GM12878 (cell line): ENCODE measurements at regions not wholly inside any gene's neighbourhood (a gene's known extent, or its start where the extent isn't known, plus 50 kb on each side); places are given as distances from the start of the nearest gene placed in this dataset.

Source experiments
- ATAC-seq: fragments of 200-7000 bp; cut with Tn5 transposase; 3 replicates; pipeline ENCODE4 v1.9.1; 2020; ENCODE audit warnings: mild to moderate bottlenecking, moderate library complexity
- BruUV-seq: library from RNA; stranded (reverse); fragments of 400-500 nt; replicated peaks from 2 replicates; lab custom pipeline; 2021; lab: Mats Ljungman, UMichigan
- CTCF ChIA-PET: fragments of 300-600 bp; sonication (Branson Sonifier 250); formaldehyde crosslinking; extraction: SDS; loops from one replicate; lab custom pipeline; 2021; ENCODE audit warnings: inconsistent platforms; lab: Yijun Ruan, JAX
- POLR2A ChIA-PET: fragments of 350-600 bp; formaldehyde crosslinking; extraction: SDS; loops from one replicate; lab custom pipeline; 2021; ENCODE audit warnings: inconsistent platforms; lab: Charles Lee
- RAD21 ChIA-PET: fragments of 300-600 bp; sonication (Branson Sonifier 250); formaldehyde crosslinking; loops from one replicate; lab custom pipeline; 2023; ENCODE audit warnings: antibody characterized with exemption; ENCODE audit not compliant: unreplicated experiment; lab: Charles Lee
- SMC1A ChIA-PET: fragments of 300-600 bp; sonication (Branson Sonifier 250); formaldehyde crosslinking; loops from one replicate; lab custom pipeline; 2023; ENCODE audit not compliant: unreplicated experiment, uncharacterized antibody; lab: Charles Lee
- DNase-seq: peaks from one replicate; pipeline ENCODE4 v3.0.0-alpha.2; 2011; ENCODE audit warnings: low read depth, low spot score
- FAIRE-seq: peaks from 3 replicates; lab custom pipeline; 2011; peaks lifted over from hg19 to GRCh38; lab: Jason Lieb, UNC
- H2AFZ ChIP-seq: 2 replicates; pipeline ENCODE4 v1.6.0; 2011; ENCODE audit warnings: low read depth, low read length, control low read depth; ENCODE audit not compliant: control insufficient read depth
- H3K27ac ChIP-seq: 2 replicates; pipeline ENCODE4 v1.5.1; 2011; ENCODE audit warnings: control low read depth; ENCODE audit not compliant: control insufficient read depth, insufficient read depth
- H3K27me3 ChIP-seq, 2 experiments: replicated peaks in 1 of 2; 2 replicates each; pipeline versions ENCODE4 v1.6.0 to v1.6.1; 2011; ENCODE audit warnings: low read length in 1 of 2; ENCODE audit not compliant: control insufficient read depth in 2 of 2, insufficient read depth in 2 of 2
- H3K36me3 ChIP-seq, 2 experiments: 2 replicates each; pipeline ENCODE4 v1.5.1; 2011; ENCODE audit warnings: low read length in 1 of 2; ENCODE audit not compliant: control insufficient read depth in 2 of 2, insufficient read depth in 2 of 2
- H3K4me1 ChIP-seq: 2 replicates; pipeline ENCODE4 v1.6.1; 2011; ENCODE audit warnings: mild to moderate bottlenecking, low read length, moderate library complexity, mixed read lengths; ENCODE audit not compliant: control insufficient read depth, insufficient read depth
- H3K4me2 ChIP-seq: 2 replicates; pipeline ENCODE4 v1.6.0; 2011; ENCODE audit warnings: control low read depth; ENCODE audit not compliant: control insufficient read depth, insufficient read depth
- H3K4me3 ChIP-seq: fragments of 200-600 bp; sonication (generic); 2 replicates; pipeline ENCODE4 v1.5.1; 2016
- H3K79me2 ChIP-seq: 2 replicates; pipeline ENCODE4 v1.6.0; 2011; ENCODE audit warnings: low read length; ENCODE audit not compliant: control insufficient read depth, insufficient read depth
- H3K9ac ChIP-seq: 2 replicates; pipeline ENCODE4 v1.8.0; 2011; ENCODE audit warnings: low read length, control low read depth, mixed read lengths; ENCODE audit not compliant: control insufficient read depth, insufficient read depth
- H3K9me3 ChIP-seq: replicated peaks from 3 replicates; pipeline ENCODE4 v1.5.1; 2011; ENCODE audit warnings: mild to moderate bottlenecking, low read length; ENCODE audit not compliant: control insufficient read depth, insufficient read depth
- H4K20me1 ChIP-seq: 2 replicates; pipeline ENCODE4 v1.6.0; 2011; ENCODE audit not compliant: control insufficient read depth, insufficient read depth
- CBX3 ChIP-seq: fragments of 200-600 bp; sonication (generic); IDR thresholded peaks from 2 replicates; pipeline ENCODE4 v1.6.1; 2016; ENCODE audit warnings: low read depth, borderline replicate concordance
- CEBPB ChIP-seq, 2 experiments: fragments of 150-350 bp in 1 of 2; IDR thresholded peaks; 2 replicates each; pipeline ENCODE4 v1.6.1; 2012 to 2014; ENCODE audit warnings: low read depth in 2 of 2, low read length in 2 of 2, borderline replicate concordance in 1 of 2, inconsistent platforms in 1 of 2
- CTCF ChIP-seq, 3 experiments: IDR thresholded peaks in 2 of 3; conservative IDR thresholded peaks in 1 of 3; 2 replicates each; pipeline ENCODE4 v1.5.1; 2011; ENCODE audit warnings: low read depth in 3 of 3, low read length in 3 of 3, mild to moderate bottlenecking in 3 of 3, control low read depth in 2 of 3, moderate library complexity in 2 of 3, inconsistent platforms in 1 of 3, mixed read lengths in 1 of 3; ENCODE audit not compliant: control insufficient read depth in 2 of 3, insufficient read depth in 1 of 3; ENCODE audit errors: extremely low read depth in 1 of 3
- NBN ChIP-seq: fragments of 450-650 bp; IDR thresholded peaks from 2 replicates; pipeline ENCODE4 v1.6.1; 2016
- NFXL1 ChIP-seq: fragments of 450-650 bp; IDR thresholded peaks from 2 replicates; pipeline ENCODE4 v1.6.1; 2017; ENCODE audit warnings: antibody characterized with exemption, mild to moderate bottlenecking, borderline replicate concordance
- NR2F1 ChIP-seq: fragments of 450-650 bp; conservative IDR thresholded peaks from 2 replicates; pipeline ENCODE4 v1.6.1; 2017; ENCODE audit warnings: mild to moderate bottlenecking
- PKNOX1 ChIP-seq: fragments of 450-650 bp; IDR thresholded peaks from 2 replicates; pipeline ENCODE4 v1.6.1; 2016; ENCODE audit warnings: mild to moderate bottlenecking
- POLR2A ChIP-seq: IDR thresholded peaks from 2 replicates; pipeline ENCODE4 v1.6.1; 2011; ENCODE audit warnings: low read depth, mild to moderate bottlenecking, low read length
- SKIL ChIP-seq: fragments of 450-650 bp; IDR thresholded peaks from 2 replicates; pipeline ENCODE4 v1.6.1; 2017; ENCODE audit warnings: mild to moderate bottlenecking, low read depth, inconsistent platforms; ENCODE audit not compliant: poor library complexity, severe bottlenecking
- STAT1 ChIP-seq: fragments of 450-650 bp; conservative IDR thresholded peaks from 2 replicates; pipeline ENCODE4 v1.6.1; 2014; ENCODE audit warnings: antibody characterized with exemption, mild to moderate bottlenecking
- STAT3 ChIP-seq: IDR thresholded peaks from 2 replicates; pipeline ENCODE4 v1.6.1; 2011; ENCODE audit warnings: low read depth, low read length, improper control_type of control experiment
- ZNF274 ChIP-seq: IDR thresholded peaks from one replicate; pipeline ENCODE4 v1.8.0; 2011; ENCODE audit not compliant: insufficient read length, insufficient read depth
- WGBS: methylation state at CpG from one replicate; pipeline ENCODE4 v1.1.6; 2016; ENCODE audit warnings: low lambda C conversion rate; ENCODE audit not compliant: insufficient replicate concordance, insufficient coverage; ENCODE audit errors: missing lambda C conversion rate; 5-methylcytosine and 5-hydroxymethylcytosine counted together
- in situ Hi-C: fragments of 300-500 bp; cut with MboI; formaldehyde crosslinking; loops from 9 replicates; pipeline ENCODE4 v1.14.3; 2018; ENCODE audit warnings: mixed read lengths
- intact Hi-C: fragments of 100-400 bp; cut with micrococcal nuclease; formaldehyde crosslinking; loops from one replicate; pipeline ENCODE4 v1.14.2; 2022; ENCODE audit not compliant: unreplicated experiment
- TF ChIP-seq, protein P1 (sequence below): IDR thresholded peaks from 2 replicates; pipeline ENCODE4 v1.6.1; 2011; ENCODE audit warnings: borderline replicate concordance, low read depth, mild to moderate bottlenecking, moderate library complexity, mixed read lengths, low read length; ENCODE audit not compliant: insufficient read depth; ENCODE audit errors: extremely low read length
- TF ChIP-seq, protein P2 (sequence below): IDR thresholded peaks from 2 replicates; pipeline ENCODE4 v1.6.1; 2011; ENCODE audit warnings: mild to moderate bottlenecking, low read depth, low read length, moderate library complexity; ENCODE audit not compliant: insufficient replicate concordance

DNA sequence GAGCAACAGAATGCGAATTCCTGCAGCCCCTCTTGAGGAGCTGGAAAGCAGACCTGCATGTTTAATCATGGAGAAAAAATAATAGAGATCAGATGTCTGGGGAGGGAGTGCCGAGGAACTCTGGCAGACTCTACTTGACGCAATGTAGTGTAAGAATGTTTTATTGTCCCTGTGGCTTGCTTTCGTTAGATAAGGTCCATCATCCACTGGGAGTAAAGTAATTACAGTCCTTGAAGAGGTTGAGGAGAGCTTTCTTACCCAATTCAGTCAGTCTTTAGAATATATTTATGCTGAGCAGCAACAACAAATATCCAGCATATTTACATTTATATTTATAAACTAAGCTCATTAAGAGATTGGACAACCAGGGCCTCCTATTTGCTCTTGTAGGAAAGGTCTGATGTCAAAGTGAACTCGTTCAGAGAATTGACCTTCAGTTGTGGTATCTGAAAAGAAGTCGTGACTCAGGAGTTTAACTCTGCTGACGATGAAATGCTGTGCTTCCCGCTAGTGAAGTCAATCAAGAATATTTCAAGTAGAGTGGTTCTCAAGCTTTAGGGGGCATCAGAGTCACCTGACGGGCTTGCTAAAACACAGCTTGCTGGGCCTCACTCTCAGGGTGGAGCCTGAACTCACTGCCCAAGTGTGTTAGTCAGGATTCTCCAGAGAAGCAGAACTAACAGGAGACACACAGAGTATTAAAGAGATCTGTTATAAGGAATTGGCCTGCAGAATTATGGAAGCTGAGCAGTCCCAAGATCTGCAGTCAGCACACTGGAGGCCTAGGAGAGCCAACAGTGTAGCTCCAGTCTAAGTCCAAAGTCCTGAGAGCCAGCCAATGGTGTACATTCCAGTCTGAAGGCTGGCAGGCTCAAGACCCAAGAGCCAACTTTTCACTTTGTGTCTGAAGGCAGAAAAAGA lies 139.3 kb upstream of the LMNTD1 start:
- in situ Hi-C loops, result no loop called here
- BruUV-seq, result no TSS peak
- TF ChIP-seq NFXL1 (no peak), NR2F1 (no peak), NBN (no peak), CTCF (IDR thresholded peaks at IDR 0.05 in 2 of 3, conservative IDR thresholded peaks at IDR 0.05 in 1 of 3; ENCODE audit: control insufficient read depth in 2 of 3, extremely low read depth in 1 of 3, insufficient read depth in 1 of 3, low read depth in 3 of 3, low read length in 3 of 3) (no peak), SKIL (no peak), ZNF274 (no peak), POLR2A (no peak), PKNOX1 (no peak), CBX3 (no peak), CEBPB (IDR thresholded peaks at IDR 0.05; ENCODE audit: borderline replicate concordance in 1 of 2, low read depth in 2 of 2, low read length in 2 of 2) (no peak), STAT3 (no peak), STAT1 (no peak)
- TF ChIP-seq, protein P1, sequence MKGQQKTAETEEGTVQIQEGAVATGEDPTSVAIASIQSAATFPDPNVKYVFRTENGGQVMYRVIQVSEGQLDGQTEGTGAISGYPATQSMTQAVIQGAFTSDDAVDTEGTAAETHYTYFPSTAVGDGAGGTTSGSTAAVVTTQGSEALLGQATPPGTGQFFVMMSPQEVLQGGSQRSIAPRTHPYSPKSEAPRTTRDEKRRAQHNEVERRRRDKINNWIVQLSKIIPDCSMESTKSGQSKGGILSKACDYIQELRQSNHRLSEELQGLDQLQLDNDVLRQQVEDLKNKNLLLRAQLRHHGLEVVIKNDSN, result no peak
- TF ChIP-seq, protein P2, sequence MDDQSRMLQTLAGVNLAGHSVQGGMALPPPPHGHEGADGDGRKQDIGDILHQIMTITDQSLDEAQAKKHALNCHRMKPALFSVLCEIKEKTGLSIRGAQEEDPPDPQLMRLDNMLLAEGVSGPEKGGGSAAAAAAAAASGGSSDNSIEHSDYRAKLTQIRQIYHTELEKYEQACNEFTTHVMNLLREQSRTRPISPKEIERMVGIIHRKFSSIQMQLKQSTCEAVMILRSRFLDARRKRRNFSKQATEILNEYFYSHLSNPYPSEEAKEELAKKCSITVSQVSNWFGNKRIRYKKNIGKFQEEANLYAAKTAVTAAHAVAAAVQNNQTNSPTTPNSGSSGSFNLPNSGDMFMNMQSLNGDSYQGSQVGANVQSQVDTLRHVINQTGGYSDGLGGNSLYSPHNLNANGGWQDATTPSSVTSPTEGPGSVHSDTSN, result no peak

More for the DNA sequence above, 139.3 kb upstream of the LMNTD1 start:
- no peak for FAIRE-seq
- Histone ChIP-seq H3K79me2 (no peaks in the 10 kb centered on the region), H3K4me1 (no peaks in the 10 kb centered on the region), H3K9me3 (peaks cover 4% of the 10 kb centered on the region), H4K20me1 (no peaks in the 10 kb centered on the region), H3K4me2 (no peak overlapping the region), H3K27ac (no peak overlapping the region), H3K36me3 (no peaks in the 10 kb centered on the region), H3K9ac (no peak overlapping the region), H3K4me3 (no peak overlapping the region), H2AFZ (no peak overlapping the region), H3K27me3 (peaks cover 2 to 4% of the 10 kb centered on the region in 2 experiments; a peak in 1 of 4 replicates)
- ChIA-PET CTCF (interaction anchor here (1.1 kb wide), 1 partner anchor 256 kb away, joined by 4 read pairs; no protein-coding TSS in a partner anchor), POLR2A (no interaction called here), SMC1A (interaction anchor here (1.1 kb wide), 1 partner anchor 24 kb away, joined by 5 read pairs; no protein-coding TSS in a partner anchor), RAD21 (no interaction called here)
- intact Hi-C loops, result no loop called here
- no peak for DNase-seq
- WGBS, result 52% methylated on average over 9 of the region's 9 CpGs
- no peak for ATAC-seq
